SK-N-DZ (cell line): ENCODE measurements at regions not wholly inside any gene's neighbourhood (a gene's known extent, or its start where the extent isn't known, plus 50 kb on each side); places are given as distances from the start of the nearest gene placed in this dataset.
"Not testable (repeated sequence)": the region's sequence is repeated elsewhere in the genome, so short reads cannot be mapped to it uniquely, and the experiment has no call there.

Source experiments
- DNase-seq: peaks from one replicate; pipeline ENCODE4 v3.0.0-alpha.2; 2015; ENCODE audit warnings: low spot score

GRCh38 chr9:105114318-105114717 is 130.1 kb upstream of the SLC44A1 start:
- no peak for DNase-seq

DNA sequence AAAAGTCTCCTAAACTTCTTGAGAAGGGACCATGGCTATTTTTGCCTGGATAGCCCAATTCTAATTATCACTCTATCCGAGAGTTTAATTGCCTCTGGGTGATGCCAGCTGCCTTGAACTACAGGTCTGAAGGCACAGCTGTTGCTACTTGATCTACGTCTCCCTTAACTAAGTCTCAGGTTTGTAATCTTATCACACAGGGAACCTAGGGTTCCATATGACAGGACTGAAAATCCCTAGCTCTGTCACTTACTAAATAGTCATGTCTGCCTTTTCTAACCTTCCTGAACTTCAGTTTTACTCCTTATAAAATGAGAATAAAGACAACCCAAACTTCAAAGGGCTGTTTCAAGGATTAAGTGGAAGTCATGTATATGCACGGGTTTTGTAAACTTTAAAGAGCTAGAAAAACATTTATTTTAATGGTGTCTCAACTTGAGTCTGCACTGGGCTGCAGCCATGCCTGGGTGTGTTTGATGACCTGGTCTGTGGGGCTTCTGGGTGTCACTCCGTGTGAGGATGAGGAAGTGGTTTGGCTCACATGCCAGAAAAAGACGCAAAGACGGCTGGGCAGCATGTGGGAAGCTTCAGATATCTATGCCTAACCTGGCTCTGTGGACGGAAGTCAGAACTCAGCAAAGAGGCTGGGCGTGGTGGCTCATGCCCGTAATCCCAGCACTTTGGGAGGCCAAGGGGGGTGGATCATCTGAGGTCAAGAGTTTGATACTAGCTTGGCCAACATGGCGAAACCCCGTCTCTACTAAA is 129.3 kb upstream of the SLC44A1 start:
- DNase-seq, result no peak

GRCh38 chr9:105116052-105116868 is 128.2 kb upstream of the SLC44A1 start:
- no peak for DNase-seq

DNA sequence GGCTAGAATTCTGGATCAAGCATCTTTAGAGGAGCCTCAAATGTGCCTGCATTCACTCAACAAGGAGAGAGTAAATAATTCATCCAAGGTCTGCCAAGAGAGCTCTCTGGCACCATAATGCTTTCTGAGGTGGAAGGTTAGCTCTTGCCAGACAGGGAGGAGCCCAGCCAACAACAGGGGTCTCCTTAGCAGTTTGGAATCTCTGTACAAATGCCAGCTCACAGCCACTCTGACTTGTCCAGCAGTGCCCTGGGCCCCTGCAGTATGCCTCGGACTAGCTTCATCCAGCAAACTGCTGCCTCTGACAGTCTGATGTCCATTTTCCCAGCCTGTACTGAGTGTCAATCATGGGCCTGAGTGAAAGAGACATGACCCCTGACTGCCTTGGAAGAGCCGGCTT is 127.2 kb upstream of the SLC44A1 start:
- DNase-seq, result no peak

GRCh38 chr9:105118636-105119035 is 125.8 kb upstream of the SLC44A1 start:
- DNase-seq, result no peak

DNA sequence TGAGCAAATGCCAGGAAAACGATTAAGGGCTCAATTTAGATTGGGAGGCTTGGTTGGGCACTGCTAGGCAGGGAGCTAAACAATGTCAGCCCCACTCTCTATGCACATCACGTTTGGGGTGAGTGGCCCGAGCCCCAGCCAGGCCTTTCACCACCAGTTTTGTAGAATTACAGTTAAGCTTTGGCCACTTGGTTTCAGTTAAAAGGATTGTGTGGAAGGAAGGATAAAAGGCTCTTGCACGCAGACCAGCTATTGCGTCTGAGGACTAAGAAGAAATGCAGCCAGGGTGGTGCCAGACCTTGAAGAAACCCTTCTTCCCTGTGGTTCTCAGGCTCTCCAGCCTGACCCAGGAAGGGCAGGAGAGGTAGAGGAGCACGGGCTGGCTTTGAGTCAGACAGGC is 125.3 kb upstream of the SLC44A1 start:
- no peak for DNase-seq

DNA sequence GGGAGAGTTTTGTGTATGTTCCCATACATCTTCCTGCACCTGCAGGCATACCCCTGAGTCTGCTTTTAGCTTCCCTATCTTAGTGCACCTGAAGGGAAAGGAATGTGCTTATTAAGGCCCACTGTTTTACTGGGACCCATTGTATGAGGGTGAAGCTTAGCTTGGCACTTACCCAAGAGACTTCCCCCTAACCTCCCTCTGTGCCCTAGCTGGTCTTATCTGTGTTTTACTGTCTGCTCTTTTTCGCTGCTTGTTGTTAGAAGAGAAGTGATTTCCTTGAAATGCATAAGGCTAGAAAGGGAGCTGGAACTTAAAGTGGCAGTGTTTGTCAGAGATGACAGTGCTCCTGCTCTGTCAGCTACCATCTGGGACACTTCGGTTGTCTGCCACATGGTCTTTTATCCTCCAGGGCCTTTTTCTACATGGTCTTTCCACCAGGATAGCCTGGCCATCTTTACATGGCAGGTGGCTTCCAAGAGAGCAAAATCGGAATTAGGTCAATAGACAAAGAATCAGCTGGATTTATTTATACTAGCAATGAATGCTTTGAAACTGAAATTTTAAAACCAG is 122.5 kb upstream of the SLC44A1 start:
- no peak for DNase-seq

GRCh38 chr9:105124598-105124997 is 119.9 kb upstream of the SLC44A1 start:
- not testable (repeated sequence) for DNase-seq

- no peak for DNase-seq
Observed at GRCh38 chr9:105126226-105126625, 118.2 kb upstream of the SLC44A1 start.

GRCh38 chr9:105127863-105128220 is 116.6 kb upstream of the SLC44A1 start:
- DNase-seq, result no peak

- no peak for DNase-seq
Observed at GRCh38 chr9:105128908-105129600, 115.4 kb upstream of the SLC44A1 start.

DNA sequence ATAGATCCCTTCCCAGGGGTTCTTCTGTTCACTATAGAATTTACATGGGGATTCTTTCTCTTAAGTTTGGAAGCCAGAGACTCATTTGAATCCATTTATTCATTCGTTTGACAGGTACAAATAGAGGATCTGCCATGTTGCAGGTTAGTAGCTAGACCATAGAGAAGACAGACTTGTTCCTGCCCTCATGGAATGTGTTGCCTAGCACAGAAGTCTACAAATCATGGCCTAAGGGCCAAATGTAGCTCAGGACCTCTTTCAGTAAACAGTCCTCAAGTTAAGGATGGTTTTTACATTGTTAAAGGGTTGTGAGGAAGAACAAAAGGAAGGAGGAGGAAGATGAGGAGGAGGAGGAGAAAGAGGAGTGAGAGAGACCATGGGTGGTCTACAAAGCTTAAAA is 114.7 kb upstream of the SLC44A1 start:
- no peak for DNase-seq

GRCh38 chr9:105131981-105132380 is 112.5 kb upstream of the SLC44A1 start:
- DNase-seq, result no peak

GRCh38 chr9:105132606-105133005 is 111.8 kb upstream of the SLC44A1 start:
- DNase-seq, result no peak

GRCh38 chr9:105138306-105138801 is 106.1 kb upstream of the SLC44A1 start:
- no peak for DNase-seq

DNA sequence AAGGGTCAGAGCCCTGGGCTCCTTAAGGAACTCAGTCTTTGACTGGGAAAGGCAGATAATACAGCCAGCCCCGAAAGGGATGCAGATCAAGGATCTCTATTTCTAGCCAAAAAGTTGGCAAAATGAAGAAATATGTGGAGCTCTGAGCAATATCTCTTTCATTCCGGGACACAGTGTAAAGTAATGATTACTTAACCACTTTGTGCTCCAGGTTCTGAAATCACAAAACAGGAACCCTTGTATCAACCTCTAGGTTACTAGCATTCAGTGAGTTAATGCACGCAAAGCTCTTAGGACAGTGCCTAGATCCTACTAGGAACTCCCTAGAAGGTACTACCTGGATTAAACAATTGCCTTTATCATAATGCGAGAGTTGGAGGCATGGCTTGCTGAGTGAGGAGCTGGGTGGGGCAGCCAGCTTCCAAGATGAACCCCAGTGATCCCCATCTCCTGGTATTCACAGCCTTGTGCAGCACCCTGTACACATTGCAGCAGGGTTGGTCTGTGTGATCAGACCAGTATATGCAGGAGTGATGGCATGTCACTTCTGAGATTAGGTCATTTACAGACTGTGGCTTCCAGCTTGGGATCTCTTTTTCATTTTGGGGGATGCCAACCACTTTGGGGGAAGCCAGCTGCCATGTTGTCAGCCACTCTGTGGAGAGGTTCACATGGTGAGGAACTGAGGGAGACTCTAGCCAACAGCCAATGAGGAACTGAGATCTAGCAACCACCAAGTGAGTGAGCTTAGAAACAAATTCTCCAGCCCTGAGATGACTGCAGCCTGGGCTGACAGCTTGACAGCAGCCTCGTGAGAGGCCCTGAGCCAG is 103.1 kb upstream of the SLC44A1 start:
- DNase-seq, result no peak

GRCh38 chr9:105141976-105142250 is 102.5 kb upstream of the SLC44A1 start:
- DNase-seq, result no peak

- DNase-seq, result no peak
Observed at GRCh38 chr9:105142406-105143135, 101.9 kb upstream of the SLC44A1 start.

DNA sequence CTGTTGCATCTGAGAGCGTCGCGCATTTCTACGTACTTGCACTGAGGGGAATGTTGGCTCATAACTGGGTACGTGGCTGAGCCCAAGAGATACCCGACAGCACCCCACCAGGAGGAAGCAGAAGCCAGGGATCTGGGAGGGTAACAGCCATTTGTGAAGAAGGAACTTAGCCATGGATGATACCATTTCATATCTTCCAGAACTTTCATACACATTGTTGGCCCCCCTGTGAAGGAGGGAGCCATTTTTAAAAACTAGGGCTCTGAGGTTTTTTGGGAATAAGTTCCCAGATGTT is 101.4 kb upstream of the SLC44A1 start:
- DNase-seq, result no peak

DNA sequence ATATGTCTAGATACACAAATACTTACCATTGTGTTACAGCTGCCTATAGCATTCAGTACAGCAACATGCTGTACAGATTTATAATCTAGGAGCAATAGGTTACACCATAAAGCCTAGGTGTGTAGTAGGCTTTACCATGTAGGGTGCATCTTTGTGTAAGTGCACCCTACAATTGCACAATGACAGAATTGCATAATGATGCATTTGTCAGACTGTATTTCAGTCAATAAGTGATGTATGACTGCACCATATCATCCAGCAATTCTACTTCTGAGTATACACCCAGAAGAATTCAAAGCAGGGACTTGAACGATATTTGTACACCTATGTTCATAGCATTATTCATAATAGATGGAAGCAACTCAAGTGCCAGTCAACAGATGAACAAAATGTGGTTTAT is 100.4 kb upstream of the SLC44A1 start:
- DNase-seq, result no peak

DNA sequence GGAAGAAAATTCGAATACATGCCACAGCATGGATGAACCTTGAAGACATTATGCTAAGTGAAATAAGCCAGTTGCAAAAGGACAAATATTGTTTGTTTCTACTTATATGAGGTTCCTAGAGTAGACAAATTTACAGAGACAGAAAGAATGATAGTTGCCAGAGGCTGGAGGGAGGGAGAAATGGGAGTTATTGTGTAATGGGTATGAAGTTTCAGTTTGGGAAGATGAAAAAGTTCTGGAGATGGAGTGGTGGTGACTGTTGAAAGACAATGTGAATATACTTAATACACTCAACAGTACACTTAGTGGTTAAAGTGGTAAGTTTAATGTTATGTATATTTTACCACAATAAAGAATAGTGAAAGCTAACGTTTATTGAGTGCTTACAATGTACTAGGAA is 99.6 kb upstream of the SLC44A1 start:
- no peak for DNase-seq
